Memory B cell (primary cell): ENCODE measurements at regions not wholly inside any gene's neighbourhood (a gene's known extent, or its start where the extent isn't known, plus 50 kb on each side); places are given as distances from the start of the nearest gene placed in this dataset.
"Not testable (repeated sequence)": the region's sequence is repeated elsewhere in the genome, so short reads cannot be mapped to it uniquely, and the experiment has no call there.

Source experiments
- ATAC-seq: fragments of 150-1000 bp; cut with Tn5 transposase; 2 replicates; pipeline ENCODE4 v1.10.0; 2021; ENCODE audit warnings: low read depth, mild to moderate bottlenecking, moderate library complexity
- DNase-seq, 2 donors: peaks; one replicate each; pipeline ENCODE4 v3.0.0; 2022; ENCODE audit warnings: low spot score in 2 of 2
- H3K27ac Mint-ChIP-seq: one replicate; pipeline ENCODE4 v1.8.0; 2022; ENCODE audit warnings: mild to moderate bottlenecking, moderate library complexity, mixed read lengths
- H3K27me3 Mint-ChIP-seq: one replicate; pipeline ENCODE4 v1.8.0; 2022; ENCODE audit warnings: mixed read lengths
- H3K36me3 Mint-ChIP-seq: one replicate; pipeline ENCODE4 v1.8.0; 2022; ENCODE audit warnings: mild to moderate bottlenecking, mixed read lengths
- H3K4me1 Mint-ChIP-seq: one replicate; pipeline ENCODE4 v1.8.0; 2022; ENCODE audit warnings: mixed read lengths
- H3K4me3 Mint-ChIP-seq: one replicate; pipeline ENCODE4 v1.8.0; 2022; ENCODE audit warnings: mild to moderate bottlenecking, moderate library complexity, mixed read lengths
- H3K9me3 Mint-ChIP-seq: one replicate; pipeline ENCODE4 v1.8.0; 2022; ENCODE audit warnings: mixed read lengths

- Mint-ChIP-seq H3K27ac (no peak overlapping the region), H3K9me3 (peaks cover 3% of the 10 kb centered on the region), H3K4me1 (peaks cover 3% of the 10 kb centered on the region), H3K27me3 (peaks cover 4% of the 10 kb centered on the region), H3K36me3 (no peaks in the 10 kb centered on the region), H3K4me3 (no peak overlapping the region)
- DNase-seq (no peak), ATAC-seq (no peak)
Observed at GRCh38 chr4:52200339-52200725, 149.2 kb downstream of the SPATA18 start.

- peaks cover 3% of the 10 kb centered on the region for H3K4me1 Mint-ChIP-seq
Observed at GRCh38 chr4:52201715-52202114, 150.6 kb downstream of the SPATA18 start.

GRCh38 chr4:52202251-52202779 is 151.2 kb downstream of the SPATA18 start:
- ATAC-seq (no peak), DNase-seq (no peak)
- peaks cover 3% of the 10 kb centered on the region for H3K9me3 Mint-ChIP-seq
- peaks cover 3% of the 10 kb centered on the region for H3K27me3 Mint-ChIP-seq
- no peaks in the 10 kb centered on the region for H3K36me3 Mint-ChIP-seq
- H3K4me1 Mint-ChIP-seq = peaks cover 3% of the 10 kb centered on the region
- no peak overlapping the region for H3K27ac Mint-ChIP-seq
- H3K4me3 Mint-ChIP-seq = no peak overlapping the region

More at GRCh38 chr4:52201715-52202114, 150.6 kb downstream of the SPATA18 start:
- H3K9me3 Mint-ChIP-seq = peaks cover 3% of the 10 kb centered on the region
- peaks cover 3% of the 10 kb centered on the region for H3K27me3 Mint-ChIP-seq
- H3K4me3 Mint-ChIP-seq = no peak overlapping the region
- H3K27ac Mint-ChIP-seq = no peak overlapping the region
- DNase-seq (no peak), ATAC-seq (no peak)
- no peaks in the 10 kb centered on the region for H3K36me3 Mint-ChIP-seq

GRCh38 chr4:52202931-52203330 is 151.8 kb downstream of the SPATA18 start:
- H3K36me3 Mint-ChIP-seq = no peaks in the 10 kb centered on the region
- peaks cover 3% of the 10 kb centered on the region for H3K9me3 Mint-ChIP-seq
- H3K27ac Mint-ChIP-seq = no peak overlapping the region
- DNase-seq (no peak), ATAC-seq (no peak)
- peaks cover 3% of the 10 kb centered on the region for H3K4me1 Mint-ChIP-seq
- no peak overlapping the region for H3K4me3 Mint-ChIP-seq
- H3K27me3 Mint-ChIP-seq = peaks cover 3% of the 10 kb centered on the region

GRCh38 chr4:52203351-52203750 is 152.2 kb downstream of the SPATA18 start:
- H3K36me3 Mint-ChIP-seq = no peaks in the 10 kb centered on the region
- no peak overlapping the region for H3K27ac Mint-ChIP-seq
- H3K27me3 Mint-ChIP-seq = peaks cover 4% of the 10 kb centered on the region
- peaks cover 3% of the 10 kb centered on the region for H3K9me3 Mint-ChIP-seq
- ATAC-seq = no peak
- no peak overlapping the region for H3K4me3 Mint-ChIP-seq
- peaks cover 3% of the 10 kb centered on the region for H3K4me1 Mint-ChIP-seq
- DNase-seq = no peak

GRCh38 chr4:52204921-52205320 is 153.8 kb downstream of the SPATA18 start:
- peaks cover 2% of the 10 kb centered on the region for H3K9me3 Mint-ChIP-seq
- DNase-seq = no peak
- ATAC-seq = no peak
- H3K36me3 Mint-ChIP-seq = no peaks in the 10 kb centered on the region
- H3K4me3 Mint-ChIP-seq = no peak overlapping the region
- no peaks in the 10 kb centered on the region for H3K4me1 Mint-ChIP-seq
- no peak overlapping the region for H3K27ac Mint-ChIP-seq
- H3K27me3 Mint-ChIP-seq = peaks cover 1% of the 10 kb centered on the region

- not testable (repeated sequence) for H3K4me3 Mint-ChIP-seq, H3K9me3 Mint-ChIP-seq, H3K27me3 Mint-ChIP-seq, H3K36me3 Mint-ChIP-seq, H3K4me1 Mint-ChIP-seq, H3K27ac Mint-ChIP-seq, DNase-seq, ATAC-seq
Observed at GRCh38 chr4:52207146-52207545, 156.0 kb downstream of the SPATA18 start.

- Mint-ChIP-seq H3K27ac (no peak overlapping the region), H3K27me3 (peaks cover 1% of the 10 kb centered on the region), H3K36me3 (no peaks in the 10 kb centered on the region), H3K9me3 (peaks cover 4% of the 10 kb centered on the region), H3K4me3 (no peak overlapping the region), H3K4me1 (no peaks in the 10 kb centered on the region)
- no peak for DNase-seq
- no peak for ATAC-seq
Observed at GRCh38 chr4:52212702-52213101, 161.6 kb downstream of the SPATA18 start.

- H3K27ac Mint-ChIP-seq = no peak overlapping the region
- H3K4me1 Mint-ChIP-seq = no peaks in the 10 kb centered on the region
- H3K9me3 Mint-ChIP-seq = peaks cover 1% of the 10 kb centered on the region
- no peak for ATAC-seq
- H3K27me3 Mint-ChIP-seq = no peaks in the 10 kb centered on the region
- H3K4me3 Mint-ChIP-seq = no peak overlapping the region
- H3K36me3 Mint-ChIP-seq = no peaks in the 10 kb centered on the region
- no peak for DNase-seq
Observed at GRCh38 chr4:52231526-52231925, 180.4 kb downstream of the SPATA18 start.

GRCh38 chr4:52234561-52235440 is 183.7 kb downstream of the SPATA18 start:
- Mint-ChIP-seq H3K27ac (no peak overlapping the region), H3K9me3 (peaks cover 1% of the 10 kb centered on the region), H3K27me3 (no peaks in the 10 kb centered on the region), H3K36me3 (no peaks in the 10 kb centered on the region), H3K4me3 (no peak overlapping the region), H3K4me1 (no peaks in the 10 kb centered on the region)
- ATAC-seq (no peak), DNase-seq (no peak)

- ATAC-seq (no peak), DNase-seq (no peak)
- no peaks in the 10 kb centered on the region for H3K27me3 Mint-ChIP-seq
- no peak overlapping the region for H3K27ac Mint-ChIP-seq
- no peak overlapping the region for H3K4me3 Mint-ChIP-seq
- peaks cover 2% of the 10 kb centered on the region for H3K9me3 Mint-ChIP-seq
- H3K4me1 Mint-ChIP-seq = no peaks in the 10 kb centered on the region
- no peaks in the 10 kb centered on the region for H3K36me3 Mint-ChIP-seq
Observed at GRCh38 chr4:52235552-52236201, 184.6 kb downstream of the SPATA18 start.

GRCh38 chr4:52241916-52242315 is 190.8 kb downstream of the SPATA18 start:
- Mint-ChIP-seq H3K9me3 (peaks cover 5% of the 10 kb centered on the region), H3K4me3 (no peak overlapping the region), H3K36me3 (no peaks in the 10 kb centered on the region), H3K4me1 (no peaks in the 10 kb centered on the region), H3K27me3 (peaks cover 2% of the 10 kb centered on the region), H3K27ac (no peak overlapping the region)
- ATAC-seq = no peak
- no peak for DNase-seq

GRCh38 chr4:52243367-52243766 is 192.3 kb downstream of the SPATA18 start:
- DNase-seq (no peak), ATAC-seq (no peak)
- H3K36me3 Mint-ChIP-seq = no peaks in the 10 kb centered on the region
- peaks cover 5% of the 10 kb centered on the region for H3K9me3 Mint-ChIP-seq
- no peak overlapping the region for H3K27ac Mint-ChIP-seq
- H3K4me1 Mint-ChIP-seq = no peaks in the 10 kb centered on the region
- H3K27me3 Mint-ChIP-seq = peaks cover 2% of the 10 kb centered on the region
- H3K4me3 Mint-ChIP-seq = no peak overlapping the region

- peaks cover 2% of the 10 kb centered on the region for H3K27me3 Mint-ChIP-seq
- H3K4me1 Mint-ChIP-seq = no peaks in the 10 kb centered on the region
- H3K4me3 Mint-ChIP-seq = no peak overlapping the region
- no peak for ATAC-seq
- peaks cover 5% of the 10 kb centered on the region for H3K9me3 Mint-ChIP-seq
- H3K27ac Mint-ChIP-seq = no peak overlapping the region
- H3K36me3 Mint-ChIP-seq = no peaks in the 10 kb centered on the region
- no peak for DNase-seq
Observed at GRCh38 chr4:52244103-52244775, 193.1 kb downstream of the SPATA18 start.
